ENCODE measurements at regions not wholly inside any gene's neighbourhood (a gene's known extent, or its start where the extent isn't known, plus 50 kb on each side); places are given as distances from the start of the nearest gene placed in this dataset.
"Not testable (repeated sequence)": the region's sequence is repeated elsewhere in the genome, so short reads cannot be mapped to it uniquely, and the experiment has no call there.

DNA sequence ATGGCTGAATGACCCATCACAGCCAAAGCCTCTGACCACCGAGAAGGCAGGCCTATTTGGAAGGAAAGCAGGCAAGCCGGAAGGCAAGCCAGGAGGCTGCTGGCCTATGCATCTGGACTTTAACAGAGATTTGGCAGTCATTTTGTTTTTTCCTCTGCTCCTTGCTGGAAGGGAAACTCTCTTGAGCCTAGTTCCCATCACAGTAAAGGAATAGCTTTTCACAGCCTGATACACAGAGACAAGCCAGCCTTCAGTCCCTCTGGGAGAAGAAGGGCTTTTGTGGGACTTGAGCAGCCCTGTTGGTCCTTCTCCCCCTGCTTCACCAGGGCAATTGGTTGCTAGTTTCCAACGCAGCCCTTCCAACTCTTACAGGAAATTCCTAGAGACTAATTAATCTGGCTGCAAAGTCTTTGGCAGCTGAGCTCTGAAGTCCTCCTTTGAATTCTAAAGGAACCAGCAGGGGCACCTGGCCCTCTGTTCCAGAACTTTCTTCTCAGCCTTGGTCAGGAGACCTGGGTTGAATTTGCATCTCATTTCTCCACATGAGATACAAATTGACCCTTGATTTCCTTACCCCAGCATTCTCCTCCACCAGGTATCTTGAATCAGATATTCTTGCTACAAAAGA is 157.3 kb upstream of the EPB41L4A start:
- Mint-ChIP-seq H3K36me3 (no peaks in the 10 kb centered on the region), H3K9me3 (peaks cover 3% of the 10 kb centered on the region), H3K27ac (no peak overlapping the region), H3K27me3 (peaks cover 7% of the 10 kb centered on the region), H3K4me3 (no peak overlapping the region), H3K4me1 (no peaks in the 10 kb centered on the region)
- no peak for ATAC-seq

DNA sequence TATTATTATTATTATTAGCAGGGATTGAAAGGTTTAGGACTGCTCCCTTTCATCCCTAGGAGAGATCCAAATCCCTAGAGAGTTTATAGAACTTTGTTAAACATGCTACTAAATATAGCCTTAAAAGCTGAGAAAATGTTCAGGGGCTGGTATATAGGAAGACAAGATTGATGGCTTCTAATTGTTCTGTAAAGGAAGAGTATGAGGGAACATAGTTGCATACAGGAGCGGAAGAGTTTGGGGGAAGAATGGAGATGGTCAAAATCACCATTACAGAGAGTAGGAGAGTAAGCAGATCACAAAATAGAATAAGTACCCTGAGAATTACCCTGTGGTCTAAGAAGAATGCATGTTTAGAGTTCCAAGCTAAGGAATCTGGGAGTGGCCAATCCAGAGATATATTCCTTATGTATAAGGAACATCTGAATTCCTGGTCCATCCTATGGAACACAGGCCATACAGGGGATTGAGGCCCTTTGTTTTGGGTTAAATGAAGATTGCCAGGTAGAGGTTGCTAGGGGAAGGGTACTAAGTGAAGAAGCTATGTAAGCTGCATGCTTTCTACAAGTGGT is 158.0 kb upstream of the APC start:
- no peak overlapping the region for H3K4me3 Mint-ChIP-seq
- no peaks in the 10 kb centered on the region for H3K4me1 Mint-ChIP-seq
- H3K27ac Mint-ChIP-seq, result no peak overlapping the region
- no peak for ATAC-seq
- no peaks in the 10 kb centered on the region for H3K36me3 Mint-ChIP-seq
- no peaks in the 10 kb centered on the region for H3K27me3 Mint-ChIP-seq
- peaks cover 3% of the 10 kb centered on the region for H3K9me3 Mint-ChIP-seq

DNA sequence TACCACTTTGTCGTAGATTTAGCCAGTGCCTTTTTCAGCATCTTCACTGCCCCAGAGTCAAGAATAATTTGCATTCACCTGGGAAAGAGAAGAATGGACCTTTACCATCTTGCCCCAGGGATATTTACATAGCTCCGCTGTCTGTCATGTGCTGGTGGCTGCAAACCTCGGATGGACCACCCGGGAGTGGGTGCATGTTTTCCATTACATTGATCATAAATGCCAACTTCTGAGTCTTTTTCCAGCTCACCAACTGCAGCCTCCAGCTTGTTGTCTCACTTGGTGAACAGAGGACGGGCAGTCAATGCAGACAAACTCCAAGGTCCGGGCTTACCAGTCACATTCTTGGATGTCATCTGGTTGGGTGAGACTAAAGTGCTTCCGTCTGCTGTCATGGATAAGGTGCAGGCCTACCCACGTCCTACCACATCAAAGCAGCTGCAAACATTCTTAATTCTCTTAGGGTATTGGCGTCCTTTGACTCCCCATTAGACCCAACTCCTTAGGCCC is 155.8 kb upstream of the APC start:
- Mint-ChIP-seq H3K27me3 (peaks cover 16% of the 10 kb centered on the region), H3K36me3 (no peaks in the 10 kb centered on the region), H3K4me1 (peaks cover 17% of the 10 kb centered on the region), H3K4me3 (no peak overlapping the region), H3K27ac (no peak overlapping the region), H3K9me3 (peaks cover 3% of the 10 kb centered on the region)
- ATAC-seq, result no peak

DNA sequence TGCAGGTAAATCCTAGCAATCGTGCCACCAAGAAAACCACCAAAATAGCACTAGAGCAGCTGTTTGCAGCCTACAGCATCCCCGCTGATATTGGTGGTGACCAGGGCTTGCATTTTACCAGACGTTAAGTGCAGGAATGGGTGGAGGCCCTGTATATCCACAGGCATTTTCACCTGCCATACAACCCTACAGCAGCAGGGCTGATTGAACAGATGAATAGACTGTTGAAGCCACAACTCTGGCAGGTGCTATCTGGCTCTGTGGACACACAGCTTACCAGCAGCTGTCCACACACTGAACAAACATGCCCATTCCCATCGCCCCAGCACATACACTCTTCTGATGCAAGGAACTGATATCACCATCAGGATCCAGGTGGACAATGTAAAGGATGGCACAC is 154.5 kb upstream of the APC start:
- H3K27me3 Mint-ChIP-seq, result peaks cover 21% of the 10 kb centered on the region
- peaks cover 21% of the 10 kb centered on the region for H3K4me1 Mint-ChIP-seq
- H3K4me3 Mint-ChIP-seq, result no peak overlapping the region
- no peaks in the 10 kb centered on the region for H3K36me3 Mint-ChIP-seq
- H3K9me3 Mint-ChIP-seq, result peaks cover 3% of the 10 kb centered on the region
- no peak overlapping the region for H3K27ac Mint-ChIP-seq
- no peak for ATAC-seq

DNA sequence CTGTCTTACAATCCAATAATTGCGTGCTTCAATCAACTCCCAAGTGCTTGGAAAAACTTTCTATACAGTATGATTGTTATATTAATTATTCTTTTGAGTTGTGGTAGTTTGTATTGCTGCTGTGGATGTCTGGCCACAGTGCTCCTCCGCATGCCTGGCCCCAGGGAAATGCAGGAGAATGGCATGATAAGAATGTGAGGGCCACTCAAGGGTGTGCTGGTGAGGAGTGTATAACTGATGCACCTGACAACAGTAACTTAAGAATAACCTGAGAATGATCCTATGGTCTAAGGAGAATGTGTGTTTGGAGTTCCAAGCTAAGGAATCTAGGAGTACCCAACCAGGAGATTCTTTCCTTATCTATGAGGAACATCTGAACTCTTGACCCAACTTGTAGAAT is 152.9 kb upstream of the APC start:
- no peak for ATAC-seq
- peaks cover 34% of the 10 kb centered on the region for H3K4me1 Mint-ChIP-seq
- H3K9me3 Mint-ChIP-seq, result peaks cover 3% of the 10 kb centered on the region
- no peak overlapping the region for H3K27ac Mint-ChIP-seq
- H3K27me3 Mint-ChIP-seq, result peaks cover 21% of the 10 kb centered on the region
- H3K36me3 Mint-ChIP-seq, result no peaks in the 10 kb centered on the region
- H3K4me3 Mint-ChIP-seq, result no peak overlapping the region

DNA sequence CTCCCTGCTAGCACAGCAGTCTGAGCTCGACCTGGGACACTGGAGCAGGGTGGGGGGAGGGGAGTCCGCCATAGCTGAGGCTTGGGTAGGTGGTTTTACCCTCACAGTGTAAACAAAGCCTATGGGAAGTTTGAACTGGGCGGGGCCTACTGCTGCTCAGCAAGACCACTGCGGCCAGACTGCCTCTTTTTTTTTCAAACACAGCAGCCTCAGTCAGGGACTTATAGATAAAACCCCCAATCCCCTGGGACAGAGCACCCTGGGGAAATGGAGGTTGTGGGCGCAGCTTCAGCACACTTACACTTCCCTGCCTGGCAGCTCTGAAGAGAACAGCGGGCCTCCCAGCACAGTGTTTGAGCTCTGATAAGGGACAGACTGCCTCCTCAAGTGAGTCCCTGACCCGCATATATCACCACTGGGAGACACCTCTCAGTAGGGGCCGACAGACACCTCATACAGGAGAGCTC is 151.1 kb upstream of the APC start:
- peak overlapping the region; percentile 68 for H3K4me3 Mint-ChIP-seq

DNA sequence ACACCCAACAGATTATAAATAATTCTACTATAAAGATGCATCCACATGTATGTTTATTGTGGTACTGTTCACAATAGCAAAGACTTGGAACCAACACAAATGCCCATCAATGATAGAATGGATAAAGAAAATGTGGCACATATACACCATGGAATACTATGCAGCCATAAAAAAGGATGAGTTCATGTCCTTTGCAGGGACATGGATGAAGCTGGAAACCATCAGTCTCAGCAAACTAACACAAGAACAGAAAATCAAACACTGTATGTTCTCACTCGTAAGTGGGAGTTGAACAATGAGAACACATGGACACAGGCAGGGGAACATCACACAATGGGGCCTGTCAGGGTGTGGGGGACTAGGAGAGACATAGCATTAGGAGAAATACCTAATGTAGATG is 146.8 kb upstream of the APC start:
- Mint-ChIP-seq H3K4me1 (peaks cover 41% of the 10 kb centered on the region), H3K27me3 (peaks cover 14% of the 10 kb centered on the region)
- H3K4me3 Mint-ChIP-seq, H3K36me3 Mint-ChIP-seq, H3K9me3 Mint-ChIP-seq, H3K27ac Mint-ChIP-seq, ATAC-seq: not testable (repeated sequence)

More for the DNA sequence above, 151.1 kb upstream of the APC start:
- Mint-ChIP-seq H3K4me1 (peaks cover 43% of the 10 kb centered on the region), H3K9me3 (peaks cover 3% of the 10 kb centered on the region), H3K27me3 (peaks cover 21% of the 10 kb centered on the region), H3K36me3 (no peaks in the 10 kb centered on the region), H3K27ac (peak overlapping the region; percentile 62)
- peak; percentile 84 for ATAC-seq

DNA sequence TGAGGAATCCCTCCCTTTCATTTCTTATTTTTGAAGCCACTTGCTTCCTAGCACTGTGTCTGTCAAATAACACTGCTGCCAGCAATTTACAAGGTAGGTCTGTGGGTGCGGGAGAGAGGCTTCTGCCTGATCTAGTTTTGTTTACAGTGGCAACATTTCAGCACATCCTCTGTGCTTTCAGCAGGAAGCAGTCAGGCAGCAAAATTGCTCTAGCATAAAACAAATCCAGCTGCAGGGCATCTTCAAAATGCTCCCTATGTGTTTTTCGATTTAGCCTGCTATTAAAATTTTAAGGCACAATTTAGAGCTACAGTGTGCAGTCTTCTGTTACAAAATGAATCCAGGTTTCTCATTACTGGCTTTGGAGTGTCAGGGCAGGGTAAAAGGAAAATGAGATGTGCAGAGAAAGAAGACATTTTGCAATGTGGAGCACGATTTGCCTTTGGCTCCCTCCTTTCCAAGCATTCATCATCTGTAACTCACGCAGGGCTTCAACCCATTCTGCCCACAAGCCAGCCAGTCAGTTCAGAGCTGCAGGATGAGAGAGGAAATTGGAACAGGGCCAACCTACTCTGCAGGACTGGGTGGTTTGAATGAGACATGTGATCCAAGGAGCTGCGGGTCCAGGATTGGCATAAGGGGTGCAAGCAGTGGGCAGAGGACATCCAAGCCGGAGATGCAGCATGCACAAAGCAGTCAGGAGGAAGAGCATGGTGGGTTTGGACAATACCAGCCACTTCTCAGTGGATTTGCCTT is 143.4 kb upstream of the APC start:
- no peak for ATAC-seq
- Mint-ChIP-seq H3K9me3 (no peaks in the 10 kb centered on the region), H3K36me3 (no peaks in the 10 kb centered on the region), H3K4me3 (no peak overlapping the region), H3K4me1 (peaks cover 19% of the 10 kb centered on the region), H3K27ac (no peak overlapping the region), H3K27me3 (peaks cover 18% of the 10 kb centered on the region)

DNA sequence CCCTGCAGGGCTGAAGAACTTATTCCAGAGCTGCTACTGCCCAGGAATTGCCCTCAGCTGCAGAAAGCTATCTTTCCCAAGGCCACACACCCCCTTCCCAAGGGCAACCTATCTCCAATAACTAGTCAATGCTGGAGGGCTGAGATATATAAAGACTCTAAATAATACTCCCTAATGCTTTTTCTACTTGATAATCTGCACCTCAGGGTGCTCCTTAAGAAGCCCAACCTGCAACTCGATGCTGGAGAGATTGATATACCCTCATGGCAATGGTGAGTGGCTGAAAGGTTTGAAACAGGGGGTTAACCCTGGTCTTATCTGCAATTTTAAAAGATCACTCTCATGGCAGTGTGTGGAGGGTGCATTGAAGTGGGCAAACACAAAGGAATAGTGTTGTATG is 142.7 kb upstream of the APC start:
- H3K36me3 Mint-ChIP-seq, result no peaks in the 10 kb centered on the region
- H3K9me3 Mint-ChIP-seq, result no peaks in the 10 kb centered on the region
- no peak overlapping the region for H3K27ac Mint-ChIP-seq
- H3K4me3 Mint-ChIP-seq, result no peak overlapping the region
- no peak for ATAC-seq
- H3K27me3 Mint-ChIP-seq, result peaks cover 20% of the 10 kb centered on the region
- H3K4me1 Mint-ChIP-seq, result peaks cover 12% of the 10 kb centered on the region

DNA sequence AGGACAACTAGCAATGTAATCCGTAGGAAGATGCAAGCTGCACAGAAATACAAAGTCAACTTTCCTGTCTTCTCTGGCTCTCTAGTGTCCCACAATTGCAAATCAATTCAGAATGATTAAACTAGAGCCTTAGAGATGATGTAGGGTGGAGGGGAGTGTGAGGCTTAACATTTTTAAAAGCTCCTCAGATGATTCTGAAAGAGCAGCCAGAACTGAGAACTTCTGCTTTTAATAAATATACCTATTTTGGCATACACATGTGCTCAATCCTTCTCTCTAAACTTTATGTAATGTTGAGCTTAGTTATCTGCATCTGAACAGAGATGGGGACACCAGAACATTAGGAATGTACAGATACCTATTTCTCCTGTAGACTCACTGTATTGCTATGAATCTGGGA is 139.9 kb upstream of the APC start:
- peaks cover 5% of the 10 kb centered on the region for H3K4me1 Mint-ChIP-seq
- no peak overlapping the region for H3K27ac Mint-ChIP-seq
- H3K36me3 Mint-ChIP-seq, result no peaks in the 10 kb centered on the region
- no peaks in the 10 kb centered on the region for H3K9me3 Mint-ChIP-seq
- H3K27me3 Mint-ChIP-seq, result peaks cover 20% of the 10 kb centered on the region
- no peak overlapping the region for H3K4me3 Mint-ChIP-seq
- ATAC-seq, result no peak

DNA sequence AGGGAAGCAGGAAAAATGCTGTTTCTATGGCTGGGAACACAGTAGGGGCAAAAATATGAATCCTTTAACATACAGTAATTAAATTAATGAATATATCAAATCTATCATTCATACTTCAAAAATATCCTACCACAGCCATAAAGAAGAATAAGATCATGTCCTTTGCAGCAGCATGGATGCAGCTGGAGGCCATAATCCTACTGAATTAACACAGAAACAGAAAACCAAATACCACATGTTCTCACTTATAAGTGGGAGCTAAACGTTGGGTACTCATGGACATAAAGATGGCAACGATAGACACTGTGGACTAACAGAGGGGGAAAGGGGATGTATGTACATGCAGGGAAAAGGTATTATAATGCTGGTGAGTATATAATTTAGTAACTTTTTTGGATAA is 137.2 kb upstream of the APC start:
- H3K4me3 Mint-ChIP-seq, H3K36me3 Mint-ChIP-seq, H3K27ac Mint-ChIP-seq, H3K9me3 Mint-ChIP-seq, ATAC-seq, H3K4me1 Mint-ChIP-seq: not testable (repeated sequence)
- H3K27me3 Mint-ChIP-seq, result peaks cover 20% of the 10 kb centered on the region

DNA sequence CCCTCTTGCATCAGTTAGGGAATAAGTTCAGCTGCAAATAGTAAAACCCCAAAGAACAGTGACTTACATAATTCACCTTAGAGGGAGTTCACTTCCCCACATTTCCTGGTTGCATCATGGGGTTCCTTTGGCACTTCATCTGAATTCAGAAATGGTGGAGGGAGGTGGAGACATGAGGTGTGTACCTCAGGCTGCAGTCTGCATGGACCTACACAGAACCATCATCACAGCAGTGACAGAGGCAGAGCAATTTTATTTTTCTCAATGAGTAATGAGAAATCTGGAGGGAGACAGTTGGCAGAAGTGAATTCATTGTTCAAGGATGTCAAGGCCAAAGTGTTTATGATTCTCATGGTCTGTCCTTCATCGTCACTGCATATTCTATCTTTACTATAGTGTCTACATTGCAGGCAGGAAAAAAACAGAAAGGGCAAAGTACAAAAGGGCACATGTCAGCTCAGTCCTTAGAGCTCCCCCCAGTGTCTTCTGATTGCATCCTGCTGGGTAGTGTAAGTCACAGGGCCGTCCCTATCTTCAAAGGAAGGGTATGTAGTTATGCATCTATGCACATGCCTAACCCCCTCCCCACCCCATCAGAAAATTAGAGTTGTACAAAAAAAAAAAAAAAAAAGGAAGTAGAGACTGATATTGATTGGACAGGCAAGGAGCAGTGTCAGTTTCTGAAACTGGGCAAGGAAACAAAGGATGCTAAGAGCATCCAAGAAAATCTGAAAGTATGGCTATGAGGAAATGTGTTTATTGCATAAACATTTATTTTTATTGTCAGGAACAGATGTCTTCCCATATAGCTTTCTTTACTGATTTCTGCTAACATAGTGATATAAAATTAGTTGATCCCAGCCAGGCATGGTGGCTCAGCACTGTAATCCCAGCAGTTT is 132.7 kb upstream of the APC start:
- ATAC-seq, result peak; percentile 81
- Mint-ChIP-seq H3K27ac (no peak overlapping the region), H3K4me3 (no peak overlapping the region), H3K36me3 (no peaks in the 10 kb centered on the region), H3K4me1 (peaks cover 9% of the 10 kb centered on the region), H3K27me3 (no peaks in the 10 kb centered on the region), H3K9me3 (no peaks in the 10 kb centered on the region)

DNA sequence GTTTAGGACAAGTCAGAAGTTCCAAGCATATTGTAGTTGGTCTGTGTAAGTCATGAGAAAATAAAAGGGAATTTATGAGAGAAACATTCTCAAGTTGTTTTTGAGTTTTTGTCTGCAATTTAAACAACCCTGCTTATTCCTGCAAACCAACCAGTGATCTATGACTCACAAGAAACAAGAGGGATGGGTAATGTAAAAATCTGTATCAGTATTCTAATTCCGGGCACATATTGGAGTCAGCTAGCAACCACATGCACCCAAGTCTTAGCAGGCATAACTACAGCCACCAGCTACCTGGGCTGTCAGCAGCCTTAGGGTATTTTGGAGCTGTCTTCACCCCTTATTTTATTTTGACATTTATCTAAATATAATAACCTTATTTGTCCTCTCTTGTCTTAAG is 128.7 kb upstream of the APC start:
- Mint-ChIP-seq H3K27me3 (peaks cover 3% of the 10 kb centered on the region), H3K4me3 (no peak overlapping the region), H3K4me1 (peaks cover 9% of the 10 kb centered on the region), H3K9me3 (no peaks in the 10 kb centered on the region), H3K36me3 (no peaks in the 10 kb centered on the region), H3K27ac (no peak overlapping the region)
- ATAC-seq, result no peak

DNA sequence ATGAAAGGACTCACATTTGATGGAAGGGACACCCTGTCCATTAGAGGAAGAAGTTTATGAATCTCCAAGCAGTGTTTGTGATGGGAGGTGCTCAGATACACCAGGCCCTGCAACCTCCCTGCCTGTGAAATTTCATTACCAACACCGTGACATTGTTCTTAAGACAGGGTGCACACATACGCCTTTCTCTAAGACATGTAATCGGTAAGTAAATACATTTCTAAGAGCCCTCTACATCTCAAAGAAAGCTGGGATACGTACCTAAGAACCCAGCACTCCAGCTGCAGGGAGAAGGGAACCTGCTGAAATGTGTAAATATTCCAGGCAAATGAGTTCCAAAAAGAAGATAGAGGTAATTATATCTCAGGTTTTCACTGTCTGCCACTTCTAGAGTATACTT is 125.0 kb upstream of the APC start:
- H3K4me1 Mint-ChIP-seq, result no peaks in the 10 kb centered on the region
- H3K27ac Mint-ChIP-seq, result no peak overlapping the region
- H3K36me3 Mint-ChIP-seq, result no peaks in the 10 kb centered on the region
- H3K4me3 Mint-ChIP-seq, result no peak overlapping the region
- no peak for ATAC-seq
- H3K27me3 Mint-ChIP-seq, result peaks cover 6% of the 10 kb centered on the region
- no peaks in the 10 kb centered on the region for H3K9me3 Mint-ChIP-seq

DNA sequence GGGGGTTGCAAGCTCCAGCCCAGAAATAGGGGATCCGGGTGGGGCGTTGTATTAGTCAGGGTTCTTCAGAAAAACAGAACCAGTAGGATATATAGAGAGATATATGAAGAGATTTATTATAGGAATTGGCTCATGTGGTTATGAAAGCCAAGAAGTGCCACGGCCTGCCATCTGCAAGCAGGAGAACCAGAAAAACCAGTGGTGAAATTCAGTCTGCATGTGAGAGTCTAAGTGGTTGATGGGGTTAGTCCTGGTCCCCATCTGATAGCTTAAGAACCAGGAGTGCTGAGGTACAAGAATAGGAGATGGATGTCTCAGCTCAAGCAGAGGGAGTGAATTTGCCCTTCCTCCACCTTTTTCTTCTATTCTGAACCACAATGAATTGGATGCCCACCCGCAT is 123.4 kb upstream of the APC start:
- ATAC-seq, result no peak
- no peak overlapping the region for H3K27ac Mint-ChIP-seq
- no peak overlapping the region for H3K4me3 Mint-ChIP-seq
- no peaks in the 10 kb centered on the region for H3K4me1 Mint-ChIP-seq
- no peaks in the 10 kb centered on the region for H3K9me3 Mint-ChIP-seq
- H3K27me3 Mint-ChIP-seq, result peaks cover 6% of the 10 kb centered on the region
- H3K36me3 Mint-ChIP-seq, result no peaks in the 10 kb centered on the region

All from stimulated activated memory B cell treated with anti-CD40 and anti-IgM and Interleukin-4, amounts not matched to agents 10 μg/mL and 1 μg/mL and 100 μg/mL, for 72 hours (primary cell).